Gastroesophageal sphincter (tissue), 4 donors: ENCODE measurements at regions not wholly inside any gene's neighbourhood (a gene's known extent, or its start where the extent isn't known, plus 50 kb on each side); places are given as distances from the start of the nearest gene placed in this dataset.

Source experiments
- ATAC-seq: fragments of 150-250 bp; one replicate; pipeline ENCODE4 v1.9.1; 2016; ENCODE audit warnings: mild to moderate bottlenecking, moderate library complexity
- H3K27ac ChIP-seq, 4 donors: fragments of 200-600 bp; sonication (generic) in 3 of 4; 1 replicate in 3 of 4; 2 replicates in 1 of 4; pipeline ENCODE4 v1.5.1; 2016 to 2019
- H3K27me3 ChIP-seq: fragments of 200-600 bp; sonication (generic); one replicate; pipeline ENCODE4 v1.5.1; 2019
- H3K36me3 ChIP-seq, 2 donors: fragments of 200-600 bp; sonication (generic); one replicate each; pipeline ENCODE4 v1.5.1; 2019; ENCODE audit warnings: control low read depth in 1 of 2
- H3K4me1 ChIP-seq, 3 donors: fragments of 200-600 bp; sonication (generic); 1 replicate in 2 of 3; 2 replicates in 1 of 3; pipeline ENCODE4 v1.5.1; 2016 to 2019; ENCODE audit warnings: control low read depth in 2 of 3
- H3K4me3 ChIP-seq, 2 donors: fragments of 200-600 bp; sonication (generic); one replicate each; pipeline ENCODE4 v1.5.1; 2019; ENCODE audit warnings: mild to moderate bottlenecking in 1 of 2, moderate library complexity in 1 of 2
- H3K9me3 ChIP-seq, 3 donors: fragments of 200-600 bp; sonication (generic); one replicate each; pipeline ENCODE4 v1.5.1; 2017 to 2019; ENCODE audit warnings: control low read depth in 2 of 3
- CTCF ChIP-seq, 4 experiments: fragments of 200-600 bp in 2 of 4; fragments of 450-650 bp in 2 of 4; sonication (generic) in 1 of 4; IDR thresholded peaks; one replicate each; pipeline ENCODE4 v1.5.1; 2017 to 2019; ENCODE audit warnings: antibody characterized with exemption in 4 of 4, mild to moderate bottlenecking in 2 of 4, moderate library complexity in 2 of 4
- EP300 ChIP-seq: sonication (generic); formaldehyde crosslinking; IDR thresholded peaks from one replicate; pipeline ENCODE4 v1.6.1; 2017; ENCODE audit warnings: antibody characterized with exemption, mild to moderate bottlenecking
- POLR2A ChIP-seq, 2 donors: fragments of 450-650 bp; IDR thresholded peaks; one replicate each; pipeline ENCODE4 v1.6.1; 2017; ENCODE audit warnings: antibody characterized with exemption in 2 of 2, mild to moderate bottlenecking in 2 of 2, moderate library complexity in 1 of 2
- POLR2AphosphoS5 ChIP-seq: sonication (generic); formaldehyde crosslinking; IDR thresholded peaks from one replicate; pipeline ENCODE4 v1.6.1; 2017; ENCODE audit warnings: antibody characterized with exemption
- WGBS, 2 donors: methylation state at CpG; one replicate each; pipeline ENCODE4 v1.1.5; 2018; ENCODE audit warnings: low coverage in 1 of 2; 5-methylcytosine and 5-hydroxymethylcytosine counted together

GRCh38 chr2:183998041-183998796, 600.1 kb upstream of the ZNF804A start:
- no peak for ATAC-seq
- Histone ChIP-seq H3K27ac (no peak overlapping the region), H3K4me3 (no peak overlapping the region), H3K27me3 (no peaks in the 10 kb centered on the region), H3K9me3 (no peaks in the 10 kb centered on the region), H3K36me3 (no peaks in the 10 kb centered on the region), H3K4me1 (no peaks in the 10 kb centered on the region)
- WGBS, 2 donors, result 89 to 92% methylated on average over 2 to 3 of the region's 3 CpGs
- TF ChIP-seq EP300 (no peak), POLR2A (IDR thresholded peaks at IDR 0.05) (no peak), POLR2AphosphoS5 (no peak), CTCF (IDR thresholded peaks at IDR 0.05) (no peak)

- Histone ChIP-seq H3K27ac (no peak overlapping the region), H3K9me3 (no peaks in the 10 kb centered on the region), H3K36me3 (no peaks in the 10 kb centered on the region), H3K4me1 (no peaks in the 10 kb centered on the region), H3K27me3 (no peaks in the 10 kb centered on the region), H3K4me3 (no peak overlapping the region)
- TF ChIP-seq POLR2A (IDR thresholded peaks at IDR 0.05), result no peak
- TF ChIP-seq POLR2AphosphoS5, result no peak
- no peak for TF ChIP-seq CTCF (IDR thresholded peaks at IDR 0.05)
- no peak for TF ChIP-seq EP300
- 43% methylated on average over 1 of the region's 1 CpG for WGBS, 2 donors
- ATAC-seq, result no peak
Observed at GRCh38 chr2:183998797-183999190, 599.5 kb upstream of the ZNF804A start.

GRCh38 chr2:184004289-184004947, 593.9 kb upstream of the ZNF804A start:
- Histone ChIP-seq H3K4me3 (no peak overlapping the region), H3K36me3 (no peaks in the 10 kb centered on the region), H3K4me1 (no peaks in the 10 kb centered on the region), H3K9me3 (no peaks in the 10 kb centered on the region), H3K27ac (no peak overlapping the region), H3K27me3 (no peaks in the 10 kb centered on the region)
- 27 to 43% methylated on average over 1 of the region's 1 CpG for WGBS, 2 donors
- TF ChIP-seq CTCF (IDR thresholded peaks at IDR 0.05), result no peak
- TF ChIP-seq POLR2AphosphoS5, result no peak
- TF ChIP-seq POLR2A (IDR thresholded peaks at IDR 0.05), result no peak
- no peak for TF ChIP-seq EP300
- no peak for ATAC-seq

GRCh38 chr2:184004948-184005672, 593.2 kb upstream of the ZNF804A start:
- Histone ChIP-seq H3K27ac (no peak overlapping the region), H3K4me1 (no peaks in the 10 kb centered on the region), H3K4me3 (no peak overlapping the region), H3K36me3 (no peaks in the 10 kb centered on the region), H3K27me3 (no peaks in the 10 kb centered on the region), H3K9me3 (no peaks in the 10 kb centered on the region)
- ATAC-seq, result no peak
- TF ChIP-seq EP300, result no peak
- no peak for TF ChIP-seq POLR2AphosphoS5
- no peak for TF ChIP-seq POLR2A (IDR thresholded peaks at IDR 0.05)
- no peak for TF ChIP-seq CTCF (IDR thresholded peaks at IDR 0.05)
- 82 to 94% methylated on average over 1 to 2 of the region's 2 CpGs for WGBS, 2 donors
